Uterus (tissue), 3 donors: ENCODE measurements at regions not wholly inside any gene's neighbourhood (a gene's known extent, or its start where the extent isn't known, plus 50 kb on each side); places are given as distances from the start of the nearest gene placed in this dataset.

Experiments used
- DNase-seq, 2 donors: peaks; one replicate each; pipeline ENCODE4 v3.0.0-alpha.2; 2019 to 2020
- H3K27ac ChIP-seq, 2 donors: fragments of 200-600 bp; sonication (generic); 1 replicate in 1 of 2; 2 replicates in 1 of 2; pipeline ENCODE4 v1.5.1; 2016 to 2018
- H3K27me3 ChIP-seq, 2 donors: fragments of 200-600 bp; sonication (generic); one replicate each; pipeline ENCODE4 v1.5.1; 2018 to 2019; ENCODE audit warnings: control low read depth in 1 of 2
- H3K36me3 ChIP-seq, 2 donors: fragments of 200-600 bp; sonication (generic); one replicate each; pipeline ENCODE4 v1.5.1; 2019; ENCODE audit warnings: control low read depth in 1 of 2
- H3K4me1 ChIP-seq, 2 donors: fragments of 200-600 bp; sonication (generic); one replicate each; pipeline ENCODE4 v1.5.1; 2018 to 2019; ENCODE audit warnings: control low read depth in 1 of 2
- H3K4me3 ChIP-seq, 2 donors: fragments of 200-600 bp; sonication (generic); 1 replicate in 1 of 2; 2 replicates in 1 of 2; pipeline ENCODE4 v1.5.1; 2018 to 2019; ENCODE audit warnings: mild to moderate bottlenecking in 1 of 2
- H3K9me3 ChIP-seq, 2 donors: fragments of 200-600 bp; sonication (generic); one replicate each; pipeline ENCODE4 v1.5.1; 2019; ENCODE audit warnings: control low read depth in 1 of 2
- CTCF ChIP-seq, 4 experiments: fragments of 200-600 bp in 2 of 4; fragments of 450-650 bp in 2 of 4; sonication (generic) in 2 of 4; IDR thresholded peaks; one replicate each; pipeline ENCODE4 v1.5.1; 2016 to 2019; ENCODE audit warnings: antibody characterized with exemption in 4 of 4, mild to moderate bottlenecking in 2 of 4, moderate library complexity in 1 of 4
- POLR2A ChIP-seq, 2 donors: fragments of 450-650 bp; IDR thresholded peaks; one replicate each; pipeline ENCODE4 v1.6.1; 2016; ENCODE audit warnings: antibody characterized with exemption in 2 of 2, mild to moderate bottlenecking in 1 of 2, moderate library complexity in 1 of 2
- intact Hi-C: fragments of 100-400 bp; cut with DNase I; formaldehyde crosslinking; loops from one replicate; pipeline ENCODE4 v1.15.1; 2023; ENCODE audit warnings: low total_unique reads
- donor health status: DM: yes; HTN: yes; CAD: no.

- Histone ChIP-seq H3K27ac (no peak overlapping the region), H3K9me3 (no peaks in the 10 kb centered on the region), H3K36me3 (no peaks in the 10 kb centered on the region), H3K4me1 (no peaks in the 10 kb centered on the region), H3K4me3 (no peak overlapping the region), H3K27me3 (no peaks in the 10 kb centered on the region)
- TF ChIP-seq POLR2A (IDR thresholded peaks at IDR 0.05), result no peak
- TF ChIP-seq CTCF (IDR thresholded peaks at IDR 0.05), result no peak
- no peak for DNase-seq
- intact Hi-C loops, result no loop called here
These were observed 311.8 kb upstream of the SGCD start for GRCh38 chr5:156015137-156015536.

- H3K4me1 ChIP-seq, result no peaks in the 10 kb centered on the region
- DNase-seq, result no peak
- H3K27me3 ChIP-seq, result no peaks in the 10 kb centered on the region
- no peaks in the 10 kb centered on the region for H3K36me3 ChIP-seq
- H3K9me3 ChIP-seq, result no peaks in the 10 kb centered on the region
- H3K4me3 ChIP-seq, result no peak overlapping the region
- intact Hi-C loops, result no loop called here
- TF ChIP-seq CTCF (IDR thresholded peaks at IDR 0.05) (no peak), POLR2A (IDR thresholded peaks at IDR 0.05) (no peak)
- H3K27ac ChIP-seq, result no peak overlapping the region
These were observed 307.8 kb upstream of the SGCD start for GRCh38 chr5:156019130-156019529.

GRCh38 chr5:156019571-156020180 is 307.3 kb upstream of the SGCD start:
- no peak for TF ChIP-seq CTCF (IDR thresholded peaks at IDR 0.05)
- no peak for TF ChIP-seq POLR2A (IDR thresholded peaks at IDR 0.05)
- Histone ChIP-seq H3K4me3 (no peak overlapping the region), H3K4me1 (no peaks in the 10 kb centered on the region), H3K27ac (no peak overlapping the region), H3K27me3 (no peaks in the 10 kb centered on the region), H3K9me3 (no peaks in the 10 kb centered on the region), H3K36me3 (no peaks in the 10 kb centered on the region)
- no peak for DNase-seq
- intact Hi-C loops, result no loop called here

GRCh38 chr5:156020647-156021046 is 306.3 kb upstream of the SGCD start:
- intact Hi-C loops, result no loop called here

GRCh38 chr5:156021866-156022265 is 305.1 kb upstream of the SGCD start:
- intact Hi-C loops, result no loop called here

More at GRCh38 chr5:156020647-156021046, 306.3 kb upstream of the SGCD start:
- Histone ChIP-seq H3K27me3 (no peaks in the 10 kb centered on the region), H3K36me3 (no peaks in the 10 kb centered on the region), H3K4me3 (no peak overlapping the region), H3K4me1 (no peaks in the 10 kb centered on the region), H3K9me3 (no peaks in the 10 kb centered on the region), H3K27ac (no peak overlapping the region)
- DNase-seq, result no peak
- no peak for TF ChIP-seq CTCF (IDR thresholded peaks at IDR 0.05)
- TF ChIP-seq POLR2A (IDR thresholded peaks at IDR 0.05), result no peak

More at GRCh38 chr5:156021866-156022265, 305.1 kb upstream of the SGCD start:
- Histone ChIP-seq H3K4me1 (no peaks in the 10 kb centered on the region), H3K4me3 (no peak overlapping the region), H3K27me3 (no peaks in the 10 kb centered on the region), H3K36me3 (no peaks in the 10 kb centered on the region), H3K9me3 (no peaks in the 10 kb centered on the region), H3K27ac (no peak overlapping the region)
- DNase-seq, result no peak
- TF ChIP-seq CTCF (IDR thresholded peaks at IDR 0.05) (no peak), POLR2A (IDR thresholded peaks at IDR 0.05) (no peak)
